Stimulated activated CD4-positive, alpha-beta T cell treated with anti-CD3 and anti-CD28 coated beads, Interleukin-1b, Interleukin-23, amount 100 ng/mL, for 24 hours (primary cell): ENCODE measurements at regions not wholly inside any gene's neighbourhood (a gene's known extent, or its start where the extent isn't known, plus 50 kb on each side); places are given as distances from the start of the nearest gene placed in this dataset.

ENCODE experiments used
- DNase-seq, 4 experiments: peaks; one replicate each; pipeline ENCODE4 v3.0.0-alpha.2; 2020; ENCODE audit warnings: low read depth in 4 of 4, low spot score in 1 of 4

- no peak for DNase-seq
Measured at GRCh38 chr13:104065328-104065727, 999.1 kb upstream of the SLC10A2 start.

- DNase-seq: no peak
Measured at GRCh38 chr13:104057861-104058260, 991.6 kb upstream of the SLC10A2 start.

GRCh38 chr13:104045907-104046306 is 979.7 kb upstream of the SLC10A2 start:
- DNase-seq: no peak

GRCh38 chr13:104043184-104043583 is 977.0 kb upstream of the SLC10A2 start:
- no peak for DNase-seq

- DNase-seq: no peak
Measured at GRCh38 chr13:104034891-104035290, 968.7 kb upstream of the SLC10A2 start.

GRCh38 chr13:104025303-104025702 is 959.1 kb upstream of the SLC10A2 start:
- no peak for DNase-seq

- DNase-seq: no peak
Measured at GRCh38 chr13:104024416-104025170, 958.4 kb upstream of the SLC10A2 start.

- DNase-seq: no peak
Measured at GRCh38 chr13:104021806-104022397, 955.7 kb upstream of the SLC10A2 start.

GRCh38 chr13:104017317-104017716 is 951.1 kb upstream of the SLC10A2 start:
- no peak for DNase-seq

GRCh38 chr13:104015646-104016396 is 949.6 kb upstream of the SLC10A2 start:
- no peak for DNase-seq

GRCh38 chr13:104014803-104015645 is 948.8 kb upstream of the SLC10A2 start:
- no peak for DNase-seq

- no peak for DNase-seq
Measured at GRCh38 chr13:104011505-104012241, 945.5 kb upstream of the SLC10A2 start.

- no peak for DNase-seq
Measured at GRCh38 chr13:104008541-104009435, 942.6 kb upstream of the SLC10A2 start.

- no peak for DNase-seq
Measured at GRCh38 chr13:104008075-104008474, 941.9 kb upstream of the SLC10A2 start.

- DNase-seq: no peak
Measured at GRCh38 chr13:104006625-104007075, 940.4 kb upstream of the SLC10A2 start.

- no peak for DNase-seq
Measured at GRCh38 chr13:104004572-104004971, 938.4 kb upstream of the SLC10A2 start.

GRCh38 chr13:104002216-104002615 is 936.0 kb upstream of the SLC10A2 start:
- no peak for DNase-seq

GRCh38 chr13:104001766-104002165 is 935.5 kb upstream of the SLC10A2 start:
- DNase-seq: no peak

- DNase-seq: no peak
Measured at GRCh38 chr13:103996733-103997132, 930.5 kb upstream of the SLC10A2 start.
